ENCODE measurements at regions not wholly inside any gene's neighbourhood (a gene's known extent, or its start where the extent isn't known, plus 50 kb on each side); places are given as distances from the start of the nearest gene placed in this dataset.

- no peak for TF ChIP-seq ZBTB40 (IDR thresholded peaks at IDR 0.05; ENCODE audit: borderline replicate concordance)
- TF ChIP-seq USF1 (IDR thresholded peaks at IDR 0.05; ENCODE audit: borderline replicate concordance, extremely low read length, insufficient read depth, low read depth, low read length) = no peak
- no peak for TF ChIP-seq RAD51 (IDR thresholded peaks at IDR 0.05)
- TF ChIP-seq FOXK2 (IDR thresholded peaks at IDR 0.05) = no peak
- TF ChIP-seq ASH2L (IDR thresholded peaks at IDR 0.05; ENCODE audit: borderline replicate concordance, low read depth) = no peak
- no peak for TF ChIP-seq HDGF (IDR thresholded peaks at IDR 0.05)
- no peak for TF ChIP-seq TAF1 (IDR thresholded peaks at IDR 0.05; ENCODE audit: borderline replicate concordance, low read depth, low read length)
- TF ChIP-seq SREBF1 (IDR thresholded peaks at IDR 0.05; ENCODE audit: low read length) = no peak
Measured at GRCh38 chr16:59988591-59988990, 1254.5 kb upstream of the GOT2 start (continued).

- H3K9me3 ChIP-seq (replicated peaks; ENCODE audit: control insufficient read depth, insufficient read depth, low read length) = no peaks in the 10 kb centered on the region
- in situ Hi-C loops (cut with MboI) = no loop called here
- no peak overlapping the region for H2AFZ ChIP-seq (ENCODE audit: control insufficient read depth, low read depth, low read length)
- H3K4me2 ChIP-seq (ENCODE audit: control insufficient read depth, insufficient read depth) = no peak overlapping the region
- no peaks in the 10 kb centered on the region for H3K79me2 ChIP-seq (ENCODE audit: control insufficient read depth, insufficient read depth, low read length)
- no peaks in the 10 kb centered on the region for H3K36me3 ChIP-seq (ENCODE audit: control insufficient read depth in 2 of 2, insufficient read depth in 2 of 2, low read length in 1 of 2)
- BruUV-seq (replicated peaks) = no TSS peak
- POLR2A ChIA-PET = no interaction called here
- intact Hi-C loops (cut with micrococcal nuclease; ENCODE audit: unreplicated experiment) = no loop called here
- no peak overlapping the region for H3K4me3 ChIP-seq
- FAIRE-seq (no peak), DNase-seq (ENCODE audit: low read depth, low spot score) (no peak), ATAC-seq (no peak)
- RAD21 ChIA-PET (ENCODE audit: unreplicated experiment) = no interaction called here
- no peaks in the 10 kb centered on the region for H4K20me1 ChIP-seq (ENCODE audit: control insufficient read depth, insufficient read depth)
- no peak overlapping the region for H3K9ac ChIP-seq (ENCODE audit: control insufficient read depth, insufficient read depth, low read length)
- CTCF ChIA-PET = no interaction called here
- SMC1A ChIA-PET (ENCODE audit: uncharacterized antibody, unreplicated experiment) = no interaction called here
- no peaks in the 10 kb centered on the region for H3K27me3 ChIP-seq (replicated peaks in 1 of 2; ENCODE audit: control insufficient read depth in 2 of 2, insufficient read depth in 2 of 2, low read length in 1 of 2)
- 3% methylated on average over 3 of the region's 3 CpGs for WGBS (ENCODE audit: insufficient coverage, insufficient replicate concordance, low lambda C conversion rate, missing lambda C conversion rate)
- no peak overlapping the region for H3K27ac ChIP-seq (ENCODE audit: control insufficient read depth, insufficient read depth)
- H3K4me1 ChIP-seq (ENCODE audit: control insufficient read depth, insufficient read depth, low read length) = no peaks in the 10 kb centered on the region
- TF ChIP-seq BCL11A (IDR thresholded peaks at IDR 0.05; ENCODE audit: low read depth, low read length) (no peak), FOXK2 (IDR thresholded peaks at IDR 0.05) (no peak), PRDM15 (CRISPR knock-in tag; IDR thresholded peaks at IDR 0.05) (no peak), EED (IDR thresholded peaks at IDR 0.05; ENCODE audit: low read depth) (no peak), LARP7 (IDR thresholded peaks at IDR 0.05) (no peak), KAT2A (conservative IDR thresholded peaks at IDR 0.05; ENCODE audit: control insufficient read depth, low read depth, low read length) (no peak), ZZZ3 (IDR thresholded peaks at IDR 0.05; ENCODE audit: control insufficient read depth, insufficient read length, low read depth) (no peak), ZBTB33 (IDR thresholded peaks at IDR 0.05) (no peak)
Measured at GRCh38 chr16:59975953-59976352, 1241.8 kb upstream of the GOT2 start.
